Fibroblast of mammary gland (primary cell): ENCODE measurements at regions not wholly inside any gene's neighbourhood (a gene's known extent, or its start where the extent isn't known, plus 50 kb on each side); places are given as distances from the start of the nearest gene placed in this dataset.

Experiments
- DNase-seq: peaks from one replicate; pipeline ENCODE4 v3.0.0-alpha.2; 2010; ENCODE audit warnings: low read depth
- H3K4me3 ChIP-seq: 2 replicates; pipeline ENCODE4 v1.5.1; 2011; ENCODE audit warnings: low read depth, mild to moderate bottlenecking, low read length, moderate library complexity; ENCODE audit not compliant: control insufficient read depth
- CTCF ChIP-seq: conservative IDR thresholded peaks from 2 replicates; pipeline ENCODE4 v1.5.1; 2011; ENCODE audit warnings: low read depth, low read length, inconsistent platforms; ENCODE audit not compliant: control insufficient read depth, insufficient read depth

- no peak overlapping the region for H3K4me3 ChIP-seq
- no peak for DNase-seq
- TF ChIP-seq CTCF: no peak
Measured at GRCh38 chr1:208896768-208897167, 652.6 kb upstream of the PLXNA2 start.

GRCh38 chr1:208899438-208899837, 655.3 kb upstream of the PLXNA2 start:
- no peak overlapping the region for H3K4me3 ChIP-seq
- no peak for TF ChIP-seq CTCF
- no peak for DNase-seq

DNA sequence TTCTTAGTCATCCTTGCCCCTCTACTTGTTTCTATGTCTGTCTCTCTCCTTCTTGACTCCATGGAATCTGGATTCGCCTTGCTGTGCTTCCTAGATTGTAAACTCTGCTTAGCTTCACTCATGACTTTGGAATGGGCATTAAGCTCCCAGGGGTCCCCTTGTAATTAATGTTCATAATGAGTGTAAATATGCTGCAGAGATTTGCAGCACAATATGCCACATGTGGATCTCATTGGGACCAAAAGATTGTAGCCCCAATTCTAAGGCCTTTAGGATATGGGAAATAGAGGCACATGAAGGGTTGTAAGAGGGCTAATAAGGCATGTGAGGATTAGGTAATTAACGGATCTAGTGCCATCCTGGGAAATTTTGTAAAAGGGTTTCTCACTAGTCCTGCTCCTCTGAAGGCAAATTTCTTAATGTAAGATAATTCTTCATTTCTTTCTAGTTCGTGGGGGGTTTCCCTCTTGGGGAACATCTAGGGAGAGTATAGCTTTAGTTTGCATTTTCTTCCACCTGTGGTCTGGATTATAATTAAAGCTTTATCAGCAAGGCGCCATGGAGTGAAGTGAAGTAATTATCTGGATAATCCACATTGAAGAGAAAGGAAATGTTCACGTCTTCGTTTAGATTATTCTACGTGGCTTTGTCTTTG, 659.2 kb upstream of the PLXNA2 start:
- DNase-seq: no peak
- TF ChIP-seq CTCF: no peak
- no peak overlapping the region for H3K4me3 ChIP-seq

GRCh38 chr1:208907790-208908189, 663.6 kb upstream of the PLXNA2 start:
- no peak overlapping the region for H3K4me3 ChIP-seq
- DNase-seq: no peak
- no peak for TF ChIP-seq CTCF

- no peak for DNase-seq
- no peak for TF ChIP-seq CTCF
- H3K4me3 ChIP-seq: no peak overlapping the region
Measured at GRCh38 chr1:208909011-208909984, 665.1 kb upstream of the PLXNA2 start.

GRCh38 chr1:208910161-208910560, 666.0 kb upstream of the PLXNA2 start:
- no peak for DNase-seq
- H3K4me3 ChIP-seq: no peak overlapping the region
- TF ChIP-seq CTCF: no peak
